ENCODE measurements at regions not wholly inside any gene's neighbourhood (a gene's known extent, or its start where the extent isn't known, plus 50 kb on each side); places are given as distances from the start of the nearest gene placed in this dataset.

GRCh38 chr18:57953883-57954282 is 90.1 kb upstream of the NEDD4L start:
- no peak for DNase-seq
- H2AK5ac ChIP-seq (ENCODE audit: insufficient read length, low read length): no peak overlapping the region
- H3K9ac ChIP-seq (ENCODE audit: extremely low read depth, insufficient read length, low read length): no peak overlapping the region
- no peak overlapping the region for H3K27ac Mint-ChIP-seq
- no peak overlapping the region for H3K4me2 ChIP-seq (ENCODE audit: insufficient read depth, insufficient read length, low read length)
- no peak overlapping the region for H3K18ac ChIP-seq (ENCODE audit: insufficient read length, low read depth, low read length)
- no peak overlapping the region for H3K4ac ChIP-seq (ENCODE audit: low read depth, low read length)
- H3K23ac ChIP-seq (ENCODE audit: insufficient read length, low read depth, low read length): no peak overlapping the region
- no peak overlapping the region for H3K4me3 Mint-ChIP-seq
- peaks cover 5% of the 10 kb centered on the region for H3K27me3 Mint-ChIP-seq (ENCODE audit: low read depth)
- no peak overlapping the region for H2BK120ac ChIP-seq (ENCODE audit: low read depth, low read length, poor library complexity, severe bottlenecking)
- WGBS (ENCODE audit: extremely low coverage, insufficient read length, low lambda C conversion rate): no CpG with 5 or more reads among the region's 5 CpGs
- no peak overlapping the region for H2BK15ac ChIP-seq (ENCODE audit: low read depth, low read length)
- H2BK12ac ChIP-seq (ENCODE audit: insufficient read length, low read depth, low read length): no peak overlapping the region
- H3K9me3 Mint-ChIP-seq: no peaks in the 10 kb centered on the region
- H4K5ac ChIP-seq (ENCODE audit: insufficient read length, low read depth, low read length): no peak overlapping the region
- H3K14ac ChIP-seq (ENCODE audit: insufficient read depth, low read length): no peak overlapping the region
- H3K23me2 ChIP-seq (ENCODE audit: insufficient read length, low read depth, low read length, poor library complexity, severe bottlenecking): no peaks in the 10 kb centered on the region
- H2BK5ac ChIP-seq (ENCODE audit: insufficient read length, low read length): no peak overlapping the region
- no peak overlapping the region for H4K8ac ChIP-seq (replicated peaks; ENCODE audit: insufficient read length, low read depth, low read length)
- no peaks in the 10 kb centered on the region for H3K79me2 ChIP-seq (ENCODE audit: insufficient read depth, low read length)
- no peaks in the 10 kb centered on the region for H3K27me3 ChIP-seq (ENCODE audit: insufficient read depth, low read length)
- no peak overlapping the region for H2AFZ ChIP-seq (ENCODE audit: low read length)
- H3K56ac ChIP-seq (ENCODE audit: insufficient read length, low read depth, low read length): no peak overlapping the region
- TF ChIP-seq CTCF (conservative IDR thresholded peaks at IDR 0.05): no peak
- H3K79me1 ChIP-seq (ENCODE audit: insufficient read depth, low read depth, low read length, poor library complexity, severe bottlenecking): no peaks in the 10 kb centered on the region
- no peak overlapping the region for H3T11ph ChIP-seq (ENCODE audit: low read length)
- no peak overlapping the region for H3K27ac ChIP-seq (ENCODE audit: insufficient read length, low read depth, low read length)
- no peak overlapping the region for H4K91ac ChIP-seq (ENCODE audit: insufficient read length, low read depth, low read length)
- no peaks in the 10 kb centered on the region for H4K20me1 ChIP-seq (ENCODE audit: control insufficient read depth, insufficient read depth, insufficient read length)
- H3K9me3 ChIP-seq (ENCODE audit: control insufficient read depth, low read depth, low read length): no peaks in the 10 kb centered on the region
- no peaks in the 10 kb centered on the region for H3K36me3 Mint-ChIP-seq (ENCODE audit: insufficient read depth in 1 of 3, low read depth in 3 of 3)
- no peak overlapping the region for H2BK20ac ChIP-seq (ENCODE audit: low read depth, low read length, poor library complexity, severe bottlenecking)
- no peaks in the 10 kb centered on the region for H3K4me1 Mint-ChIP-seq
- H3K4me1 ChIP-seq (ENCODE audit: insufficient read depth, low read length): no peaks in the 10 kb centered on the region

Measured in H9 (cell line).